ENCODE measurements at regions not wholly inside any gene's neighbourhood (a gene's known extent, or its start where the extent isn't known, plus 50 kb on each side); places are given as distances from the start of the nearest gene placed in this dataset.

- H3K27me3 ChIP-seq (ENCODE audit: control insufficient read depth in 1 of 2, insufficient read depth in 2 of 2, low read length in 2 of 2) = peaks cover 0 to 31% of the 10 kb centered on the region in 2 experiments; a peak in 1 of 5 replicates
- no peaks in the 10 kb centered on the region for H3K9me3 ChIP-seq (ENCODE audit: low read length)
- DNase-seq (ENCODE audit: low spot score) (no peak), FAIRE-seq (no peak), ATAC-seq (no peak)
- intact Hi-C loops (cut with micrococcal nuclease; ENCODE audit: unreplicated experiment) (no loop called here), in situ Hi-C loops (cut with HindIII; ENCODE audit: extremely low pct_ligation_motif_present, low pct_unique_long_range_greater_than_20kb) (no loop called here)
- ChIA-PET POLR2A (no interaction called here), CTCF (ENCODE audit: low intra/inter-chr PET ratio, low total read pairs) (no interaction called here)
- no peak overlapping the region for H2AFZ ChIP-seq (ENCODE audit: low read length)
- no peaks in the 10 kb centered on the region for H3K79me2 ChIP-seq (ENCODE audit: insufficient read depth, low read length)
- no peak overlapping the region for H3K4me3 ChIP-seq (replicated peaks in 1 of 3; ENCODE audit: insufficient read depth in 1 of 3, low read depth in 2 of 3, low read length in 3 of 3)
- no peak overlapping the region for H3K4me2 ChIP-seq (ENCODE audit: low read depth, low read length)
- no peaks in the 10 kb centered on the region for H4K20me1 ChIP-seq (ENCODE audit: insufficient read depth, low read length)
- TF ChIP-seq ERF (CRISPR knock-in tag; IDR thresholded peaks at IDR 0.05) (no peak), KDM1A (CRISPR knock-in tag; IDR thresholded peaks at IDR 0.05) (no peak), ATRX (CRISPR knock-in tag; IDR thresholded peaks at IDR 0.05; ENCODE audit: borderline replicate concordance) (no peak), ZNF703 (CRISPR knock-in tag; IDR thresholded peaks at IDR 0.05; ENCODE audit: borderline replicate concordance) (no peak), GATAD2A (CRISPR knock-in tag; IDR thresholded peaks at IDR 0.05) (no peak), RBFOX2 (IDR thresholded peaks at IDR 0.05; ENCODE audit: low read depth, low read length) (no peak), SMYD3 (CRISPR knock-in tag; IDR thresholded peaks at IDR 0.05) (no peak), ZNF354B (CRISPR knock-in tag; IDR thresholded peaks at IDR 0.05) (no peak), MED8 (CRISPR knock-in tag; IDR thresholded peaks at IDR 0.05; ENCODE audit: insufficient replicate concordance) (no peak), ZNF446 (CRISPR knock-in tag; IDR thresholded peaks at IDR 0.05) (no peak), KLF16 (CRISPR knock-in tag; IDR thresholded peaks at IDR 0.05) (no peak), SRSF4 (IDR thresholded peaks at IDR 0.05; ENCODE audit: low read depth, low read length, poor library complexity, severe bottlenecking) (no peak), TAF15 (IDR thresholded peaks at IDR 0.05; ENCODE audit: low read depth, low read length, poor library complexity, severe bottlenecking) (no peak), ZIK1 (CRISPR knock-in tag; IDR thresholded peaks at IDR 0.05; ENCODE audit: borderline replicate concordance, low read depth) (no peak), ZNF326 (CRISPR knock-in tag; IDR thresholded peaks at IDR 0.05; ENCODE audit: borderline replicate concordance) (no peak), ZNF225 (CRISPR knock-in tag; IDR thresholded peaks at IDR 0.05) (no peak), ZFP62 (CRISPR knock-in tag; IDR thresholded peaks at IDR 0.05) (no peak)
- TF ChIP-seq, protein P1, sequence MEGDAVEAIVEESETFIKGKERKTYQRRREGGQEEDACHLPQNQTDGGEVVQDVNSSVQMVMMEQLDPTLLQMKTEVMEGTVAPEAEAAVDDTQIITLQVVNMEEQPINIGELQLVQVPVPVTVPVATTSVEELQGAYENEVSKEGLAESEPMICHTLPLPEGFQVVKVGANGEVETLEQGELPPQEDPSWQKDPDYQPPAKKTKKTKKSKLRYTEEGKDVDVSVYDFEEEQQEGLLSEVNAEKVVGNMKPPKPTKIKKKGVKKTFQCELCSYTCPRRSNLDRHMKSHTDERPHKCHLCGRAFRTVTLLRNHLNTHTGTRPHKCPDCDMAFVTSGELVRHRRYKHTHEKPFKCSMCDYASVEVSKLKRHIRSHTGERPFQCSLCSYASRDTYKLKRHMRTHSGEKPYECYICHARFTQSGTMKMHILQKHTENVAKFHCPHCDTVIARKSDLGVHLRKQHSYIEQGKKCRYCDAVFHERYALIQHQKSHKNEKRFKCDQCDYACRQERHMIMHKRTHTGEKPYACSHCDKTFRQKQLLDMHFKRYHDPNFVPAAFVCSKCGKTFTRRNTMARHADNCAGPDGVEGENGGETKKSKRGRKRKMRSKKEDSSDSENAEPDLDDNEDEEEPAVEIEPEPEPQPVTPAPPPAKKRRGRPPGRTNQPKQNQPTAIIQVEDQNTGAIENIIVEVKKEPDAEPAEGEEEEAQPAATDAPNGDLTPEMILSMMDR (CRISPR knock-in tag; IDR thresholded peaks at IDR 0.05) = no peak
- no peaks in the 10 kb centered on the region for H3K4me1 ChIP-seq (ENCODE audit: insufficient read depth, low read length)
- no peak overlapping the region for H3K27ac ChIP-seq (ENCODE audit: extremely low read length, insufficient read depth, low read length)
- no peaks in the 10 kb centered on the region for H3K36me3 ChIP-seq (replicated peaks in 1 of 2; ENCODE audit: control insufficient read depth in 1 of 2, insufficient read depth in 2 of 2, low read length in 2 of 2)
- BruUV-seq (replicated peaks) = no TSS peak
- H3K9ac ChIP-seq (ENCODE audit: insufficient read depth, low read depth, low read length) = no peak overlapping the region
- WGBS (ENCODE audit: low lambda C conversion rate) = 18% methylated on average over 8 of the region's 9 CpGs
These were observed 61.0 kb upstream of the SFMBT2 start for GRCh38 chr10:7471720-7472367.

Measured in HepG2 (cell line).